ENCODE measurements at regions not wholly inside any gene's neighbourhood (a gene's known extent, or its start where the extent isn't known, plus 50 kb on each side); places are given as distances from the start of the nearest gene placed in this dataset.
"Not testable (repeated sequence)": the region's sequence is repeated elsewhere in the genome, so short reads cannot be mapped to it uniquely, and the experiment has no call there.

DNA sequence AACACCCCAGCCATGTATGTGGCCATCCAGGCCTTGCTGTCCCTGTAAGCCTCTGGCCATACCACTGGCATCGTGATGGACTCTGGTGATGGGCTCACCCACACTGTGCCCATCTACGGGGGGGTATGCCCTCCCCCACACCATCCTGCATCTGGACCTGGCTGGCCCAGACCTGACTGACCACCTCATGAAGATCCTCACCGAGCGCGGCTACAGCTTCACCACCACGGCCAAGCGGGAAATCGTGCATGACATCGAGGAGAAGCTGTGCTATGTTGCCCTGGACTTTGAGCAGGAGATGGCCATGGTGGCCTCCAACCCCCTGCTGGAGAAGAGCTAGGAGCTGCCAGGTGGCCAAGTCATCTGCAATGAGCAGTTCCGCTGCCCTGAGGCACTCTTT, 80.4 kb upstream of the ZCCHC2 start:
- DNase-seq (ENCODE audit: low spot score): no peak

DNA sequence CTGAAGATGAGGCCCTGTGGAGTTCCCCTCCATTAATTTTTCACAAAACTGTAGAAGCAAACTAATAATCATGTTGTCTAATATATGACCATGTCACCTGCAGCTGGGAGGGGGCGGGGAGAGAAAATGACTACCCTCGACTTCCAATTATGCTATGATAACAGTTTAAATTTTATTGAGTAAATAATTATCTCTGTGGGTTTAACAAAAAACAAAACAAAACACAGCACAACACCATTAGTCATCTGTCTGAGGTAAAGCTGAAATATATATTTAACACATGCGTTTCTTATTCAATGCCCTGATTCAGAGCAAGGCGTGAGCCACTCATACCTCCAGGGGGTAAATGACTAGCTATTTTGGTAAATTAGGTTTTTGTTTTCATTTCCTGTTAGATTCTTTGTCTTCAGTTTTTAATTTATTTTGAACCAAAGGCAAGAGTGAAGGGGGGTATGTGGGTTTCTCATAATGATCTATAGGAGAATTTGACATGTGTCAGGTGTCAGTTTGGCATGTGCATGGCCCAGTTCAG, 77.4 kb upstream of the ZCCHC2 start:
- no peak for DNase-seq (ENCODE audit: low spot score)

GRCh38 chr18:62446511-62446910, 76.3 kb upstream of the ZCCHC2 start:
- no peak for DNase-seq (ENCODE audit: low spot score)

GRCh38 chr18:62447652-62448051, 75.2 kb upstream of the ZCCHC2 start:
- no peak for DNase-seq (ENCODE audit: low spot score)

GRCh38 chr18:62448426-62448825, 74.4 kb upstream of the ZCCHC2 start:
- no peak for DNase-seq (ENCODE audit: low spot score)

DNA sequence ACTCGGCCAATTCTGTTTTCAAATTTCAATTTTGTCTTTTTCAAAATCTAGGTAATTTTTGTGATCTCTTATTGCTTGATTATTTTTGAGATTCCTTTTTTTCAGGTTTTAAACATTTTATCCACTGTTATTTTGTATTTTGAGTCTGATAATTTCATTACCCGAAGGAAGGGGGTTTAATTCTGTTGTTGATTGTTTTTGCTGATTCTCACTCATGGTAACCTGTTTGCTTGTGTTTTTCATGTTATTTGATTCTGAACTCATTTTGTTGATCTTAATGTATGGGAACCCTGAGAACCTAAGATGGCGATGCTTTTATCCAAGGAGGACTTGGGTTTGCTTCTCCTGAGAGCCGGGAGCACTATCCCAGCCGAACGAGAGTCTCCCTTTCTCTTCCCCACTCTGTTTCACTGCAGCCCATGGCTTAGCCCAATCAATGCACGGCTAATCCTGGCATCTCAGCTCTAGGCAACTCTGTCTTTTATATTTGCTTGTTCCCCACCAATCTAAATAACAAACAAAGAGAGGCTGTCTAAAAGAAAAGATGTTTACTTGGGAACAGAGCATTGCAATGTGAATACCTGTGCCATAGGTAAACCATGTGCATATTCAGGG, 73.2 kb upstream of the ZCCHC2 start:
- DNase-seq (ENCODE audit: low spot score): no peak

GRCh38 chr18:62450175-62450545, 72.7 kb upstream of the ZCCHC2 start:
- no peak for DNase-seq (ENCODE audit: low spot score)

- DNase-seq (ENCODE audit: low spot score): peak; percentile 72
Observed at GRCh38 chr18:62450546-62451410, 72.0 kb upstream of the ZCCHC2 start.

GRCh38 chr18:62452280-62452831, 70.5 kb upstream of the ZCCHC2 start:
- no peak for DNase-seq (ENCODE audit: low spot score)

DNA sequence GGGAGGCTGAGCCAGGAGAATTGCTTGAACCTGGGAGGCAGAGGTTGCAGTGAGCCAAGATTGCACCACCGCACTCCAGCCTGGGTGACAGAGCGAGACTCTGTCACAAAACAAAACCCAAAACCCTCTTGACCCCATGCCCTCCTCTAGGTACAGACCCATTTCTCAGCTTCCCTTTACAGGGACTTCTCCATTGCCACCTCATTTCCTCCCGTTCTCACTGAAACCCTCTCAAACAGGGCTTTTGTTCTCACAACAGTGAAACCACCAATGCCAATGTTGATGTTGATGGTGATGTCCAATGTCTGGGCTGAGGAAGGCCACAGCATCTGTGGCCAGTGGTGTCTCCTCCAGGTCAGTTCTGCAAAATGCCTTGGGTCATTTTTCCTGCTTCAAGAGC, 69.0 kb upstream of the ZCCHC2 start:
- DNase-seq (ENCODE audit: low spot score): no peak

- no peak for DNase-seq (ENCODE audit: low spot score)
Observed at GRCh38 chr18:62454527-62454926, 68.3 kb upstream of the ZCCHC2 start.

DNA sequence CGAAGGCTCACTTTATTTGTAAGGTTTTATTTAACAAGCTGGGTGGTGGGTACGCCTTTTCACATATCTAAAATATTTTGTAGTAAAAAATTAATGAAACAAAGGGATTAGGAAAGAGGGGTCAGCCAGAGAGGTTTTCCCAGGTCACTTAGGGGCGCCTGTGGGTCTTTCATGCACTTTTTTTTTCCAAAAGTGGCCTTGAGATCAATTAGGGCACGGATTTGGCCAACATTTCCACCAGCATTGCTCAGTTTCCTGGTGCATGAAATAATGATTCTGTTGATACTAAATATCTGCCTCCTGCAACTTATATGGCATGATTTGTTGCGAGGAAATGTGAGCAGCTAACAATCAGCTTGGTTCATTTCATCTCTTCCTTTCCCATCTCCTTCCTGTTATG, 67.6 kb upstream of the ZCCHC2 start:
- DNase-seq (ENCODE audit: low spot score): no peak

DNA sequence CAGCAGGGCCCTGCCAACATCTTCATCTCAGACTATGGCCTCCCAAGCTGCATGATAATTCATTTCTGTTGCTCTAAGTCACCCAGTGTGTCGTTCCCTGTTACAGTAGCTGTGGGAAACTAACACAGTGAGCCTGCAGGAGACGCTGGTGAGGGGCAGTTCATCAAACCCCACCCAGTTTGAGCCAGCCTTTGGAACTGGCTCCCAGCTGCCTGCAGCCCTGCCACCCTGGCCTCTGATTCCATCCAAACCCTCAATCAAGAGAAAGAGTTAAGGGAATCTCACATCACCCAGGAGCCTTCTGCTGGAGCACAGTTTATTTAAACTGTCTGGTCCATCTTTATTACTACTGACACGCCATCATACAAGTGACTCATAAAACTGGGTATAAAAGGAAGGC, 64.9 kb upstream of the ZCCHC2 start:
- DNase-seq (ENCODE audit: low spot score): no peak

GRCh38 chr18:62458346-62458745, 64.5 kb upstream of the ZCCHC2 start:
- DNase-seq (ENCODE audit: low spot score): peak; percentile 15

- DNase-seq (ENCODE audit: low spot score): no peak
Observed at GRCh38 chr18:62458868-62459716, 63.7 kb upstream of the ZCCHC2 start.

DNA sequence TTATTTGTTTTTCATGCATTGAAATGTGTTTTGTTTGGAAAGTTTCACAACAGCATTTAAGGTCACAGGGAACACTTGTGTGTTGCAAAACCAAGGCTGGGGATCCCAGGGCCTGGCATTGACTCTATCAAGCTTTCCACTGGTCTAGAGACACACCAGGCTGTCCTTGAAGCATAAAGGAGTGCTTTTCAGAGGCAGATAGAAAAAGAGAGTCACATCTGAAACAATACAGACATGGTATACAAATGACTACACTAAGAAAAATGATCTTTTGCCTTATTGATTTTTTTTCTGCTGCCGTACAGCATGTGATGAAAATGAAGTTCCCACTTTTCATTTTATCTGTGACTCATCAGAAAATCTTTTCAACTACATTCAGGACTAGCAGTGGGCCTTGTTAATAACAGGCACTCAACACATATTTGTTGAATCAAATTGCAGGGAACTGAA, 61.9 kb upstream of the ZCCHC2 start:
- no peak for DNase-seq (ENCODE audit: low spot score)

GRCh38 chr18:62461591-62461990, 61.2 kb upstream of the ZCCHC2 start:
- DNase-seq (ENCODE audit: low spot score): no peak

- DNase-seq (ENCODE audit: low spot score): no peak
Observed at GRCh38 chr18:62464266-62464665, 58.6 kb upstream of the ZCCHC2 start.

GRCh38 chr18:62469131-62469530, 53.7 kb upstream of the ZCCHC2 start:
- DNase-seq (ENCODE audit: low spot score): not testable (repeated sequence)
